Loucy (cell line): ENCODE measurements at regions not wholly inside any gene's neighbourhood (a gene's known extent, or its start where the extent isn't known, plus 50 kb on each side); places are given as distances from the start of the nearest gene placed in this dataset.

Experiments used
- EZH2phosphoT487 ChIP-seq: fragments of 200-600 bp; IDR thresholded peaks from 2 replicates; pipeline ENCODE4 v1.6.1; 2018; ENCODE audit warnings: antibody characterized with exemption, mild to moderate bottlenecking, moderate library complexity, borderline replicate concordance
- TF ChIP-seq, protein P1 (sequence below): fragments of 200-600 bp; sonication (generic); conservative IDR thresholded peaks from 2 replicates; pipeline ENCODE4 v1.5.1; 2014; ENCODE audit warnings: mild to moderate bottlenecking, antibody characterized with exemption, low read length

- TF ChIP-seq, protein P1, sequence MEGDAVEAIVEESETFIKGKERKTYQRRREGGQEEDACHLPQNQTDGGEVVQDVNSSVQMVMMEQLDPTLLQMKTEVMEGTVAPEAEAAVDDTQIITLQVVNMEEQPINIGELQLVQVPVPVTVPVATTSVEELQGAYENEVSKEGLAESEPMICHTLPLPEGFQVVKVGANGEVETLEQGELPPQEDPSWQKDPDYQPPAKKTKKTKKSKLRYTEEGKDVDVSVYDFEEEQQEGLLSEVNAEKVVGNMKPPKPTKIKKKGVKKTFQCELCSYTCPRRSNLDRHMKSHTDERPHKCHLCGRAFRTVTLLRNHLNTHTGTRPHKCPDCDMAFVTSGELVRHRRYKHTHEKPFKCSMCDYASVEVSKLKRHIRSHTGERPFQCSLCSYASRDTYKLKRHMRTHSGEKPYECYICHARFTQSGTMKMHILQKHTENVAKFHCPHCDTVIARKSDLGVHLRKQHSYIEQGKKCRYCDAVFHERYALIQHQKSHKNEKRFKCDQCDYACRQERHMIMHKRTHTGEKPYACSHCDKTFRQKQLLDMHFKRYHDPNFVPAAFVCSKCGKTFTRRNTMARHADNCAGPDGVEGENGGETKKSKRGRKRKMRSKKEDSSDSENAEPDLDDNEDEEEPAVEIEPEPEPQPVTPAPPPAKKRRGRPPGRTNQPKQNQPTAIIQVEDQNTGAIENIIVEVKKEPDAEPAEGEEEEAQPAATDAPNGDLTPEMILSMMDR, result no peak
- TF ChIP-seq EZH2phosphoT487, result no peak
Observed at GRCh38 chrX:36721990-36722389, 286.2 kb upstream of the FAM47C start.
